T follicular helper cell (primary cell): ENCODE measurements at regions not wholly inside any gene's neighbourhood (a gene's known extent, or its start where the extent isn't known, plus 50 kb on each side); places are given as distances from the start of the nearest gene placed in this dataset.

Source experiments
- DNase-seq: peaks from one replicate; pipeline ENCODE4 v3.0.0-alpha.2; 2020; ENCODE audit warnings: low read depth

DNA sequence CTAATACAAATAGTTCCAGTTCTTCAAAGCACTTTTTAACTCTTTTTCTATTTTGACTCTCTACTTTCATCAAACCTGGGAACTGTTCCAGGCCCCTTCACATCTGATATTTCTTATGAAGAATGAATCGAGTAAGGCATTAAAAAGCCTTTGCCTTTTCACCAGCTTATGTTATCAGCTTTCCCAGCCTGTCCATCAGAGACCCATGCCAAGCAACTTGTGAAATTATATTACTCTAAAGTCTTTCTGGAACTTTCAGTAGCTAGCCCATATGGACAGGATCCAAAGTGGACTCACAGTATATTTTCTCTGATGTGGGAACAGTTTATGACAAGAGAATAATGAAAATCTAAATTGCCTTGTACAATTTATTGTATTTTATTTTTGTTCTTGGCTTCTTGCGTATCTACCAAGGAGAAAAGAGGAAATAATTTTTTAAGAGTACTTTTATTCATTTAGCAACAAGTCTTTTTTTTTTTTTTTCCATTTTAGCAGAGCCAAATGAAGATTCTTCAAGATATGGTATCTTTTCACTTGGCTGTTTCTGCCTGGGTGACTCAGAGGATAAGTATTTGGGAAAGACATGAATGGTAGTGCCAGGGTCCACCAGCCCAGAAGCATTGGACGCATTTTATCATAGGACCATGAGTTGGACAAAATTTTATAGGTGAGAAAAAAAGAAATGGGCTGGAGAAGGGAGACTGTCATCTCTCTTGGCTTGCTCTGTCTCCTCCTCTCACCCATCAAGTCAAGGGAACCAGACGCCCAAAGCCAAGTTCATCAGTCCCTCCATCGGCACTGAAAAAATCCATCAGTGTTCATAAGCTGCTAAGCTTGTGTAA is 195.8 kb upstream of the NEBL start:
- DNase-seq: no peak

GRCh38 chr10:21090609-21091082 is 193.5 kb upstream of the NEBL start:
- no peak for DNase-seq

- no peak for DNase-seq
Measured at GRCh38 chr10:21087476-21087875, 190.4 kb upstream of the NEBL start.

DNA sequence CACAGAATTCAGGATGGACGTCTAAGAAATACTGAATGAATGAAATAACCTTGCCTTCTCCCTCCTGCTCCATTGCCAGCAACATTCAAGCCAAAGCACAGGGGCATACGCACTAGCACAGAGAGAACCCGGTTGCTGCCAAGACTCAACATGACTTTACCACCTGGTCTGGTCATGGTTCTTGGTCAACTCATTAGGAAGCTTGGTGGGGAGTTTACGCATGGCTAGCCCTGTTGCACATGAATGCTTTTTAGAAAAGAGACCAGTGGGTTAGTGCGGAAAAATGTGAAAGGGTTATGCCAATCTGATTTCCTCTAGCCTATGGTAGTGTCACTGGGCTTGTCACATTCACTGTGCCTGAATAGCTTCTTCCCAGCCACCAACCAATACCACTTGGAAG is 187.6 kb upstream of the NEBL start:
- DNase-seq: no peak

- no peak for DNase-seq
Measured at GRCh38 chr10:21083861-21084260, 186.8 kb upstream of the NEBL start.

GRCh38 chr10:21082206-21082605 is 185.1 kb upstream of the NEBL start:
- DNase-seq: no peak

DNA sequence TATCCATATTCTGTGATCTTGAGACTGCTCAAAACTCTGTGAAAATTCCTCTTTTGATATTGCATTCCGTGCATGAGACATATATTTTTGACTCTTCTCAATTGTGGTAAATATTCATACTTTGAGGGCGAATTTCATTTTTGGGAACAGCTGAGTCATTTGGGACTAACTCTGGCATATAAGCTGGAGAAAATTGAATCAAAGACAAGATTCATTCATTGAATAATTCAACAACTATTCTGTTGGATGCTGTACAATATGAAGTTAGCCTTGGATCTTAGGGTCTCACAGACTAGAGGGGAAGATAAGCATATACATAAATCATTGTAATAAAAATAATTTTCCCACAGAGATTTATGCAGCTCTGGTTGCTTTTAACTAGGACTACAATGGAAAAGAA is 183.2 kb upstream of the NEBL start:
- DNase-seq: no peak

- no peak for DNase-seq
Measured at GRCh38 chr10:21079330-21079658, 182.2 kb upstream of the NEBL start.

- DNase-seq: no peak
Measured at GRCh38 chr10:21078410-21079329, 181.6 kb upstream of the NEBL start.

- no peak for DNase-seq
Measured at GRCh38 chr10:21077681-21078080, 180.6 kb upstream of the NEBL start.

GRCh38 chr10:21076381-21076780 is 179.3 kb upstream of the NEBL start:
- no peak for DNase-seq

- no peak for DNase-seq
Measured at GRCh38 chr10:21075880-21076279, 178.8 kb upstream of the NEBL start.

- no peak for DNase-seq
Measured at GRCh38 chr10:21071001-21071673, 174.0 kb upstream of the NEBL start.

- DNase-seq: no peak
Measured at GRCh38 chr10:21069929-21070700, 173.0 kb upstream of the NEBL start.

DNA sequence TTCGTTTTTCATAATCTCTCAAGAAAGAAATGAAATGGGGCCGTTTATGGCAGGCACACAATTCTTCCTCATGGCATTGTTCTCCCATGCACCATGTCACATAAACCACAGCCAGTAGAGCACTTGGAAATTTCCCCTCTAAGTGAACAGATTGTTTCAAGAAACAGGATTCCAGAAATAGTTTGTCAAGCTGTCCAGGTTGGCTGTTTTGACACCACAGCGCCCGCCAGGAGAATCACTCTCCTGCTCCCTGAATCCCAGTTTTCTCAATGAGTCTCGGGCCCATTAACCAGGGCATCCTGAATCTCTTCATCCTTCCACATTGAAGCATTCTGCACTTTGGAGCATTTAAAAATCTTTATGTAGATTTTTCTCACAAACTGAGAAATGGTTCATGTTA is 172.2 kb upstream of the NEBL start:
- no peak for DNase-seq

GRCh38 chr10:21068026-21068656 is 171.0 kb upstream of the NEBL start:
- no peak for DNase-seq

- DNase-seq: no peak
Measured at GRCh38 chr10:21065621-21066248, 168.6 kb upstream of the NEBL start.

- DNase-seq: no peak
Measured at GRCh38 chr10:21061982-21062381, 164.9 kb upstream of the NEBL start.

DNA sequence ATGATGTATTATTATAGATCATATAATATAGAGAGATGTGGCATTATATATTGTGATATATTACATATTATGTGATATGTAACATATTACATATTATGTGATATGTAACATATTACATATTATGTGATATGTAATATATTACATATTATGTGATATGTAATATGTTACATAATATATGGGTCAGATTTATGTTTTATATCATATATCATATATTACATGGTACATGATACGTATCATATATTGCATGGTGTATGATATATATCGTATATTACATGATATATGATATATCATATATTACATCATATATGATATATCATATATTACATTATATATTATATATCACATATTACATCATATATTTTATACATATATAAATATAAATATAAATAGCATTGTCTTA is 164.1 kb upstream of the NEBL start:
- DNase-seq: no peak

- DNase-seq: no peak
Measured at GRCh38 chr10:21060626-21061025, 163.5 kb upstream of the NEBL start.

DNA sequence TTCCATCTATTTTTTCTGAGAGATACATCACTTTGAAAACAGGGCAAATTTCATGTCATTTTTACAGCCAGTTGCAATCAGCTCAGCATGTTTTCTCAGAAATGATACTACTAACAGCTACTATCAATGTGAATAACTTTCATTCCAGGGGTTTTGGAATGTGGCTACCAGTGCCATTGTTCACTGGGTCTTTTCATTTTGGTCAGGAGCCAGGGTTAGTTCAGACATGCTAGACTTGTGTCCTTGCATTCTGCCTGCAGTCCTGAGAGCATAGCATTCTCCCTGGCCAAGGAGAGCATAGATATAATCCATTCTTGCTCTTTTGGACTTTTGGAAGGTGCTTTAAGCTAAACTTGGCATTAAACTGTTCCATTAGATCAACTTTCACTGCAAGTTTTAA is 160.9 kb upstream of the NEBL start:
- DNase-seq: no peak
